ENCODE measurements at regions not wholly inside any gene's neighbourhood (a gene's known extent, or its start where the extent isn't known, plus 50 kb on each side); places are given as distances from the start of the nearest gene placed in this dataset.
A peak's percentile ranks its signal among the peaks of the same experiment; 100 is the strongest.
"Not testable (repeated sequence)": the region's sequence is repeated elsewhere in the genome, so short reads cannot be mapped to it uniquely, and the experiment has no call there.

GRCh38 chr4:138113819-138114400 lies 128.2 kb downstream of the SLC7A11 start:
- DNase-seq (ENCODE audit: low read depth): peak; percentile 28
- no peak for TF ChIP-seq CTCF (IDR thresholded peaks at IDR 0.05; ENCODE audit: insufficient read depth, low read depth, low read length)

GRCh38 chr4:138112890-138113289 lies 129.3 kb downstream of the SLC7A11 start:
- not testable (repeated sequence) for DNase-seq (ENCODE audit: low read depth); H3K4me3 ChIP-seq (ENCODE audit: low read depth, low read length)

More at GRCh38 chr4:138113819-138114400, 128.2 kb downstream of the SLC7A11 start:
- no peak overlapping the region for H3K4me3 ChIP-seq (ENCODE audit: low read depth, low read length)

- no peak for TF ChIP-seq CTCF (IDR thresholded peaks at IDR 0.05; ENCODE audit: insufficient read depth, low read depth, low read length)
- DNase-seq (ENCODE audit: low read depth): no peak
- no peak overlapping the region for H3K4me3 ChIP-seq (ENCODE audit: low read depth, low read length)
Observed at GRCh38 chr4:138112389-138112788, 129.8 kb downstream of the SLC7A11 start.

GRCh38 chr4:138111462-138112000 lies 130.6 kb downstream of the SLC7A11 start:
- H3K4me3 ChIP-seq (ENCODE audit: low read depth, low read length): no peak overlapping the region
- peak; percentile 5 for TF ChIP-seq CTCF (IDR thresholded peaks at IDR 0.05; ENCODE audit: insufficient read depth, low read depth, low read length)
- DNase-seq (ENCODE audit: low read depth): peak; percentile 25

GRCh38 chr4:138110815-138111214 lies 131.3 kb downstream of the SLC7A11 start:
- no peak for DNase-seq (ENCODE audit: low read depth)

GRCh38 chr4:138107023-138107422 lies 135.1 kb downstream of the SLC7A11 start:
- no peak for DNase-seq (ENCODE audit: low read depth)
- no peak overlapping the region for H3K4me3 ChIP-seq (ENCODE audit: low read depth, low read length)
- TF ChIP-seq CTCF (IDR thresholded peaks at IDR 0.05; ENCODE audit: insufficient read depth, low read depth, low read length): no peak

More at GRCh38 chr4:138110815-138111214, 131.3 kb downstream of the SLC7A11 start:
- no peak for TF ChIP-seq CTCF (IDR thresholded peaks at IDR 0.05; ENCODE audit: insufficient read depth, low read depth, low read length)
- no peak overlapping the region for H3K4me3 ChIP-seq (ENCODE audit: low read depth, low read length)

- TF ChIP-seq CTCF (IDR thresholded peaks at IDR 0.05; ENCODE audit: insufficient read depth, low read depth, low read length): no peak
- no peak for DNase-seq (ENCODE audit: low read depth)
- no peak overlapping the region for H3K4me3 ChIP-seq (ENCODE audit: low read depth, low read length)
Observed at GRCh38 chr4:138105331-138105730, 136.8 kb downstream of the SLC7A11 start.

All from fibroblast of villous mesenchyme (primary cell).